Hepatocyte (in vitro differentiated cells): ENCODE measurements at regions not wholly inside any gene's neighbourhood (a gene's known extent, or its start where the extent isn't known, plus 50 kb on each side); places are given as distances from the start of the nearest gene placed in this dataset.

Experiments used
- EZH2 ChIP-seq: fragments of 200-600 bp; sonication (generic); IDR thresholded peaks from 2 replicates; pipeline ENCODE4 v1.6.1; 2016; ENCODE audit warnings: antibody characterized with exemption, mild to moderate bottlenecking, borderline replicate concordance
- EZH2phosphoT487 ChIP-seq: fragments of 200-600 bp; sonication (generic); IDR thresholded peaks from one replicate; pipeline ENCODE4 v1.6.1; 2018; ENCODE audit warnings: antibody characterized with exemption, mild to moderate bottlenecking, low read depth, moderate library complexity; ENCODE audit not compliant: unreplicated experiment, severe bottlenecking
- TF ChIP-seq, protein P1 (sequence below): fragments of 200-600 bp; sonication (generic); IDR thresholded peaks from 2 replicates; pipeline ENCODE4 v1.5.1; 2016; ENCODE audit warnings: antibody characterized with exemption, mild to moderate bottlenecking; ENCODE audit not compliant: poor library complexity

DNA sequence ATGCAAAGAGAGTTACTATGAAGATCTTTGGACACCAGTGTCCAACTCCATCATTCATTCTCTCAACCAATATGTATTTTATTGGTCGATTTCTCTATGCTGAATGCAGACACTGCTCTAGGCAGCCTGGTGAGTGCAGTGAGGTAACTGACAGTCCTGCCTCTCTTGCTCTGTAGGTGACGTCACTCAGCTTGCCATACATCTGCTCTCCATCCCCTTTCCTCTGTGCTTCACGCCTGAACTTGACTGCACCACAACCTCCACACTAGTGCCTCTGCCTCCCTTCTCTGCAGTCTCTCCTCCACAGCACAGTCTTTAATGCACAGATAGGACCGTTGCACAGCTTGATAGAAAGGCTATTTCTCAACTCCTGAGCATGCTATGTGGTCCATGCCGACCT lies 344.9 kb upstream of the NOCT start:
- TF ChIP-seq, protein P1, sequence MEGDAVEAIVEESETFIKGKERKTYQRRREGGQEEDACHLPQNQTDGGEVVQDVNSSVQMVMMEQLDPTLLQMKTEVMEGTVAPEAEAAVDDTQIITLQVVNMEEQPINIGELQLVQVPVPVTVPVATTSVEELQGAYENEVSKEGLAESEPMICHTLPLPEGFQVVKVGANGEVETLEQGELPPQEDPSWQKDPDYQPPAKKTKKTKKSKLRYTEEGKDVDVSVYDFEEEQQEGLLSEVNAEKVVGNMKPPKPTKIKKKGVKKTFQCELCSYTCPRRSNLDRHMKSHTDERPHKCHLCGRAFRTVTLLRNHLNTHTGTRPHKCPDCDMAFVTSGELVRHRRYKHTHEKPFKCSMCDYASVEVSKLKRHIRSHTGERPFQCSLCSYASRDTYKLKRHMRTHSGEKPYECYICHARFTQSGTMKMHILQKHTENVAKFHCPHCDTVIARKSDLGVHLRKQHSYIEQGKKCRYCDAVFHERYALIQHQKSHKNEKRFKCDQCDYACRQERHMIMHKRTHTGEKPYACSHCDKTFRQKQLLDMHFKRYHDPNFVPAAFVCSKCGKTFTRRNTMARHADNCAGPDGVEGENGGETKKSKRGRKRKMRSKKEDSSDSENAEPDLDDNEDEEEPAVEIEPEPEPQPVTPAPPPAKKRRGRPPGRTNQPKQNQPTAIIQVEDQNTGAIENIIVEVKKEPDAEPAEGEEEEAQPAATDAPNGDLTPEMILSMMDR = no peak
- no peak for TF ChIP-seq EZH2phosphoT487
- TF ChIP-seq EZH2 = no peak
